H1 (cell line): ENCODE measurements at regions not wholly inside any gene's neighbourhood (a gene's known extent, or its start where the extent isn't known, plus 50 kb on each side); places are given as distances from the start of the nearest gene placed in this dataset.

Source experiments
- CTCF ChIA-PET: fragments of 300-600 bp; sonication (Branson Sonifier 250); formaldehyde crosslinking; loops from one replicate; lab custom pipeline; 2021; ENCODE audit not compliant: partially characterized antibody; lab: Charles Lee
- POLR2A ChIA-PET: fragments of 300-600 bp; sonication (Branson Sonifier 250); formaldehyde crosslinking; loops from one replicate; lab custom pipeline; 2021; ENCODE audit warnings: inconsistent platforms; ENCODE audit not compliant: partially characterized antibody; lab: Charles Lee
- DNase-seq, 2 experiments: peaks; one replicate each; pipeline versions ENCODE4 v3.0.0 to v3.0.0-alpha.2; 2010 to 2022; ENCODE audit warnings: low spot score in 2 of 2, low read depth in 1 of 2, mixed read lengths in 1 of 2
- FAIRE-seq: peaks from 2 replicates; lab custom pipeline; 2011; peaks lifted over from hg19 to GRCh38; lab: Jason Lieb, UNC
- H2AFZ ChIP-seq: 2 replicates; pipeline ENCODE4 v1.8.1; 2012; ENCODE audit warnings: low read length, inconsistent platforms
- H2AK5ac ChIP-seq: 2 replicates; pipeline ENCODE4 v1.6.1; 2013; ENCODE audit warnings: low read depth, low read length
- H2BK120ac ChIP-seq: replicated peaks from 2 replicates; pipeline ENCODE3; 2013; ENCODE audit warnings: low read depth, low read length, inconsistent platforms
- H2BK12ac ChIP-seq: 2 replicates; pipeline ENCODE4 v1.6.1; 2013; ENCODE audit warnings: low read depth, low read length
- H2BK15ac ChIP-seq: 2 replicates; pipeline ENCODE4 v1.6.1; 2013; ENCODE audit warnings: low read length
- H2BK20ac ChIP-seq: 2 replicates; pipeline ENCODE4 v1.6.1; 2013; ENCODE audit warnings: low read length
- H2BK5ac ChIP-seq: 2 replicates; pipeline ENCODE4 v1.6.1; 2013; ENCODE audit warnings: low read depth, low read length
- H3K14ac ChIP-seq: 2 replicates; pipeline ENCODE4 v1.6.1; 2013; ENCODE audit warnings: inconsistent platforms; ENCODE audit not compliant: insufficient read length
- H3K18ac ChIP-seq: 2 replicates; pipeline ENCODE4 v1.6.1; 2013; ENCODE audit warnings: low read length; ENCODE audit errors: extremely low read depth
- H3K23ac ChIP-seq: 2 replicates; pipeline ENCODE4 v1.6.1; 2013; ENCODE audit warnings: inconsistent platforms; ENCODE audit not compliant: insufficient read length
- H3K23me2 ChIP-seq: 2 replicates; pipeline ENCODE4 v1.6.1; 2013; ENCODE audit warnings: low read depth, low read length
- H3K27ac ChIP-seq: 2 replicates; pipeline ENCODE4 v1.6.1; 2011; ENCODE audit warnings: low read depth, low read length, inconsistent platforms
- H3K27me3 ChIP-seq, 4 experiments: replicated peaks in 1 of 4; 1 replicate in 1 of 4; 2 replicates in 3 of 4; pipeline versions ENCODE4 v1.6.1 to v1.8.1; 2011 to 2013; ENCODE audit warnings: low read length in 3 of 4, mild to moderate bottlenecking in 3 of 4, inconsistent platforms in 2 of 4, mixed read lengths in 2 of 4, moderate library complexity in 1 of 4; ENCODE audit not compliant: control insufficient read depth in 3 of 4, insufficient read depth in 3 of 4; ENCODE audit errors: extremely low read depth in 1 of 4
- H3K36me3 ChIP-seq, 4 experiments: 2 replicates each; pipeline versions ENCODE4 v1.6.1 to v1.8.1; 2011 to 2013; ENCODE audit warnings: mild to moderate bottlenecking in 4 of 4, low read length in 3 of 4, moderate library complexity in 2 of 4, control low read depth in 1 of 4, inconsistent platforms in 1 of 4; ENCODE audit not compliant: insufficient read depth in 4 of 4, control insufficient read depth in 2 of 4
- H3K4ac ChIP-seq: replicated peaks from 2 replicates; pipeline ENCODE3; 2013; ENCODE audit warnings: low read length, low read depth, mixed read lengths, inconsistent platforms; ENCODE audit not compliant: insufficient read length
- H3K4me1 ChIP-seq, 4 experiments: replicated peaks in 1 of 4; 1 replicate in 1 of 4; 2 replicates in 3 of 4; pipeline versions ENCODE4 v1.6.1 to v1.8.1; 2011 to 2013; ENCODE audit warnings: low read length in 3 of 4, inconsistent platforms in 2 of 4, mixed read lengths in 1 of 4; ENCODE audit not compliant: insufficient read depth in 4 of 4, control insufficient read depth in 3 of 4
- H3K4me2 ChIP-seq, 2 experiments: 2 replicates each; pipeline versions ENCODE4 v1.6.1 to v1.8.1; 2011 to 2013; ENCODE audit warnings: low read depth in 2 of 2, low read length in 2 of 2, control low read depth in 1 of 2, inconsistent platforms in 1 of 2, mild to moderate bottlenecking in 1 of 2; ENCODE audit not compliant: insufficient read depth in 1 of 2
- H3K4me3 ChIP-seq, 4 experiments: fragments of 200-600, 300-600 bp in 1 of 4; sonication (generic), shearing (Covaris generic), sonication (Bioruptor Twin) in 1 of 4; 2 replicates each; pipeline versions ENCODE4 v1.5.1 to v1.8.1; 2011 to 2016; ENCODE audit warnings: low read length in 4 of 4, low read depth in 3 of 4, control low read depth in 2 of 4, inconsistent platforms in 2 of 4, mild to moderate bottlenecking in 2 of 4, mixed read lengths in 1 of 4, moderate library complexity in 1 of 4; ENCODE audit not compliant: insufficient read depth in 2 of 4; ENCODE audit errors: extremely low read depth in 1 of 4
- H3K56ac ChIP-seq: replicated peaks from 2 replicates; pipeline ENCODE3; 2013; ENCODE audit warnings: low read depth, mild to moderate bottlenecking, mixed read lengths, low read length, inconsistent platforms; ENCODE audit not compliant: insufficient read length
- H3K79me1 ChIP-seq: 2 replicates; pipeline ENCODE4 v1.6.1; 2013; ENCODE audit warnings: low read depth, low read length, control low read depth
- H3K79me2 ChIP-seq, 2 experiments: 2 replicates each; pipeline versions ENCODE4 v1.6.1 to v1.8.1; 2012 to 2013; ENCODE audit warnings: low read length in 2 of 2, mild to moderate bottlenecking in 2 of 2, inconsistent platforms in 1 of 2; ENCODE audit not compliant: insufficient read depth in 2 of 2, control insufficient read depth in 1 of 2
- H3K9ac ChIP-seq, 4 experiments: replicated peaks in 1 of 4; 1 replicate in 1 of 4; 2 replicates in 3 of 4; pipeline versions ENCODE4 v1.6.1 to v1.8.1; 2011 to 2013; ENCODE audit warnings: low read depth in 3 of 4, low read length in 3 of 4, control low read depth in 2 of 4, mild to moderate bottlenecking in 2 of 4, moderate library complexity in 2 of 4, inconsistent platforms in 1 of 4; ENCODE audit errors: extremely low read depth in 1 of 4
- H3K9me3 ChIP-seq, 2 experiments: 2 replicates each; pipeline versions ENCODE4 v1.6.1 to v1.8.1; 2012 to 2013; ENCODE audit warnings: mild to moderate bottlenecking in 2 of 2, moderate library complexity in 2 of 2, control low read depth in 1 of 2, inconsistent platforms in 1 of 2, low read depth in 1 of 2, low read length in 1 of 2, mixed read lengths in 1 of 2; ENCODE audit not compliant: insufficient read depth in 2 of 2
- H4K20me1 ChIP-seq, 2 experiments: replicated peaks in 1 of 2; 2 replicates each; pipeline versions ENCODE3 to v1.8.1; 2011 to 2013; ENCODE audit warnings: inconsistent platforms in 2 of 2, low read length in 2 of 2, mild to moderate bottlenecking in 1 of 2; ENCODE audit not compliant: insufficient read depth in 2 of 2, control insufficient read depth in 1 of 2
- H4K5ac ChIP-seq: 2 replicates; pipeline ENCODE4 v1.6.1; 2013; ENCODE audit warnings: low read length, low read depth, mixed read lengths, inconsistent platforms; ENCODE audit not compliant: insufficient read length
- H4K8ac ChIP-seq: 2 replicates; pipeline ENCODE4 v1.8.0; 2013; ENCODE audit warnings: mild to moderate bottlenecking, moderate library complexity, low read length, inconsistent platforms; ENCODE audit not compliant: insufficient read depth; ENCODE audit errors: extremely low read depth
- H4K91ac ChIP-seq: replicated peaks from 2 replicates; pipeline ENCODE3; 2013; ENCODE audit warnings: low read length, mixed read lengths, inconsistent platforms; ENCODE audit not compliant: insufficient read length
- BRCA1 ChIP-seq: IDR thresholded peaks from 2 replicates; pipeline ENCODE4 v1.6.1; 2012; ENCODE audit warnings: low read depth, low read length, improper control_type of control experiment
- PHF8 ChIP-seq: fragments of 200-600 bp; sonication (generic); conservative IDR thresholded peaks from 2 replicates; pipeline ENCODE4 v1.7.1; 2012; ENCODE audit warnings: low read depth, mild to moderate bottlenecking, inconsistent platforms, low read length, moderate library complexity
- SAP30 ChIP-seq: fragments of 300-600 bp; sonication (generic); IDR thresholded peaks from 2 replicates; pipeline ENCODE4 v1.7.1; 2012; ENCODE audit warnings: low read length, moderate library complexity, mild to moderate bottlenecking, inconsistent platforms; ENCODE audit not compliant: insufficient read depth, insufficient replicate concordance
- WGBS, 2 experiments: shearing (Covaris generic) in 1 of 2; methylation state at CpG; one replicate each; pipeline versions ENCODE4 v1.1.6 to v1.1.7; 2013 to 2015; ENCODE audit warnings: low lambda C conversion rate in 2 of 2, mixed read lengths in 2 of 2, inconsistent platforms in 1 of 2, low coverage in 1 of 2, missing lambda C conversion rate in 1 of 2; ENCODE audit not compliant: insufficient replicate concordance in 2 of 2, insufficient coverage in 1 of 2, insufficient read length in 1 of 2; ENCODE audit errors: extremely low coverage in 1 of 2, missing lambda C conversion rate in 1 of 2; 5-methylcytosine and 5-hydroxymethylcytosine counted together
- TF ChIP-seq, protein P1 (sequence below): IDR thresholded peaks from 2 replicates; pipeline ENCODE4 v1.6.1; 2012; ENCODE audit warnings: low read length, inconsistent platforms

DNA sequence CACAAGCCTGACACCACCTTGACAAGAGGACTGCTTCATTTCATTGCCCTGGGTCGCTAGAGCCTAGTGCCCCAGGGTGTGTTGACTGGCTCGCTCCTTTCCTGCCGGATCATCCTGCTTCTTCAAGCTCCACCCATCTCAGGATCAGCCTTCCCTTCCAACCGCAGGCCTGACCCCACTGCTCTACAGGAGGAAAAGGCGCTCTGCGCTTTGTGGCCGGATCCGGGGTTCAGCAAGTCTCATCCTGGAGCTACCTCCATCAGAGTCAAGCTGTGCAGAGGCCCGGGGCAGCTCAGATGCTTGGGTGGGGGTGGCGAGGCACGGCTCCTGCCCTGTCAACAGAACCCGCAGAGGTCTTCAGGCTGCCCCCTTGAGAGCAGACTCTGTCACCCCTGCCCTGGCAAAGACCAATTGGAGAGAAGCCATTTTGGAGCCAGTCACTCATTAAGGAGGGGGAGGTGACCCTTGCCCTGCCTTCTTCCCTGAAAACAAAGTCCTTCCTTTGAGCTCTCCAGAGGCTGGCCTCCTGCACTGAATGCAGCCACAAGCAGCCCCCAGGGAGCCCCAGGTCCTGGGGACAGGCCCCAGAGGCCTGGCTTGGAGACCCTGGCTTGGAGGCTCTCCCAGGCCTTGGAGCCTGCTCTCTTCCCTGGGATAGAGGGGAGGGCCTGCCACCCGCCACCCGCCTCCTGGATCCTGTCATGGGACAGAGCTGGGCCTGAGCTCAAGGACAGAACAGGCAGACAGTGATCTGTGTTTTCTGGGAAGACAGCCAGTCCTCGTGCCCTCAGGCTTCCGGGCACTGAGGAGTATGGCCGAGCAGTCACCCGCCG, 80.3 kb downstream of the CPN2 start:
- H3K9me3 ChIP-seq: no peaks in the 10 kb centered on the region
- H2BK20ac ChIP-seq: 0 out of 2 replicates have a peak overlapping the region, but pooled peaks have one; percentile 28
- peak overlapping the region; percentile 78 for H2AFZ ChIP-seq
- no peak overlapping the region; the same call in 1 of the 2 replicates for H4K8ac ChIP-seq
- H3K27me3 ChIP-seq: peaks cover 0 to 4% (median 1%) of the 10 kb centered on the region in 4 experiments; a peak in 3 of 7 replicates
- no peaks in the 10 kb centered on the region for H3K36me3 ChIP-seq
- CTCF ChIA-PET: interaction anchor here (0.6 to 7.5 kb wide), 39 partner anchors 7 to 490 kb away, joined by 3 to 79 read pairs (median 5); partner anchors contain the start of gene HES1
- H3K79me1 ChIP-seq: no peaks in the 10 kb centered on the region
- H3K4me1 ChIP-seq: peaks cover 0 to 24% (median 9%) of the 10 kb centered on the region in 4 experiments; a peak in 6 of 7 replicates
- H2AK5ac ChIP-seq: no peak overlapping the region
- H3K56ac ChIP-seq: no peak overlapping the region
- peak overlapping the region; percentile 87 for H4K91ac ChIP-seq
- H3K14ac ChIP-seq: no peak overlapping the region
- no peak overlapping the region for H2BK120ac ChIP-seq
- TF ChIP-seq, protein P1, sequence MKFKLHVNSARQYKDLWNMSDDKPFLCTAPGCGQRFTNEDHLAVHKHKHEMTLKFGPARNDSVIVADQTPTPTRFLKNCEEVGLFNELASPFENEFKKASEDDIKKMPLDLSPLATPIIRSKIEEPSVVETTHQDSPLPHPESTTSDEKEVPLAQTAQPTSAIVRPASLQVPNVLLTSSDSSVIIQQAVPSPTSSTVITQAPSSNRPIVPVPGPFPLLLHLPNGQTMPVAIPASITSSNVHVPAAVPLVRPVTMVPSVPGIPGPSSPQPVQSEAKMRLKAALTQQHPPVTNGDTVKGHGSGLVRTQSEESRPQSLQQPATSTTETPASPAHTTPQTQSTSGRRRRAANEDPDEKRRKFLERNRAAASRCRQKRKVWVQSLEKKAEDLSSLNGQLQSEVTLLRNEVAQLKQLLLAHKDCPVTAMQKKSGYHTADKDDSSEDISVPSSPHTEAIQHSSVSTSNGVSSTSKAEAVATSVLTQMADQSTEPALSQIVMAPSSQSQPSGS: no peak
- TF ChIP-seq PHF8: no peak
- TF ChIP-seq SAP30: no peak
- TF ChIP-seq BRCA1: no peak
- POLR2A ChIA-PET: interaction anchor here (1.0 to 1.3 kb wide), 4 partner anchors 9 to 411 kb away, joined by 3 to 4 read pairs (median 4); no protein-coding TSS in a partner anchor
- H3K18ac ChIP-seq: peak overlapping the region; percentile 38
- no peaks in the 10 kb centered on the region for H3K23me2 ChIP-seq
- H3K4ac ChIP-seq: peak overlapping the region; percentile 25
- H3K27ac ChIP-seq: no peak overlapping the region
- H3K4me2 ChIP-seq: no peak overlapping the region
- peak overlapping the region; percentile 88 for H2BK15ac ChIP-seq
- H3K79me2 ChIP-seq: no peaks in the 10 kb centered on the region
- H2BK5ac ChIP-seq: peak overlapping the region; percentile 66; the same call in 1 of the 2 replicates
- peak overlapping the region in 1 of 4 experiments; percentile 28; a peak in 2 of 7 replicates for H3K9ac ChIP-seq
- 89% methylated on average over 19 of the region's 19 CpGs; no CpG with 5 or more reads in 1 of the 2 experiments for WGBS, 2 experiments
- FAIRE-seq: no peak
- no peak overlapping the region for H4K5ac ChIP-seq
- no peak for DNase-seq
- H3K23ac ChIP-seq: no peak overlapping the region
- H2BK12ac ChIP-seq: peak overlapping the region; percentile 84; the same call in 1 of the 2 replicates
- no peak overlapping the region for H3K4me3 ChIP-seq
- H4K20me1 ChIP-seq: no peaks in the 10 kb centered on the region
